ENCODE measurements at regions not wholly inside any gene's neighbourhood (a gene's known extent, or its start where the extent isn't known, plus 50 kb on each side); places are given as distances from the start of the nearest gene placed in this dataset.
"Not testable (repeated sequence)": the region's sequence is repeated elsewhere in the genome, so short reads cannot be mapped to it uniquely, and the experiment has no call there.

DNA sequence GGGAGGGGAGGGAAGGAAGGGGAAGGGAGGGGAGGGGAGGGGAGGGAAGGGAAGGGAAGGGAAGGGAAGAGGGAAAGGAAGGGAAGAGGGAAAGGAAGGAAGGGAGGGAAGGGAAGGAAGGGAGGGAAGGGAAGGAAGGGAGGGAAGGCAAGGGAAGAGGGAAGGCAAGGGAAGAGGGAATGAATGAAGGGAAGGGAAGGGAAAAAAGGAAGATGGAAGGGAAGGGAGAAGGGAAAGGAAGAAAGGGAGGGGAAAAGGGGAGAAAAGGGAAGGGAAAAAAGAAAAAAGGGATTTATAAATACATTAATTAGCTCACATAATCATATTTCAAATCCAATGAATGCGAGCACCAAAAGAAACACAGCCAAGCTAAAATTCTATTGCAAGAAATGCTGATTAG is 202.9 kb upstream of the LRRTM4 start:
- no peak for DNase-seq

DNA sequence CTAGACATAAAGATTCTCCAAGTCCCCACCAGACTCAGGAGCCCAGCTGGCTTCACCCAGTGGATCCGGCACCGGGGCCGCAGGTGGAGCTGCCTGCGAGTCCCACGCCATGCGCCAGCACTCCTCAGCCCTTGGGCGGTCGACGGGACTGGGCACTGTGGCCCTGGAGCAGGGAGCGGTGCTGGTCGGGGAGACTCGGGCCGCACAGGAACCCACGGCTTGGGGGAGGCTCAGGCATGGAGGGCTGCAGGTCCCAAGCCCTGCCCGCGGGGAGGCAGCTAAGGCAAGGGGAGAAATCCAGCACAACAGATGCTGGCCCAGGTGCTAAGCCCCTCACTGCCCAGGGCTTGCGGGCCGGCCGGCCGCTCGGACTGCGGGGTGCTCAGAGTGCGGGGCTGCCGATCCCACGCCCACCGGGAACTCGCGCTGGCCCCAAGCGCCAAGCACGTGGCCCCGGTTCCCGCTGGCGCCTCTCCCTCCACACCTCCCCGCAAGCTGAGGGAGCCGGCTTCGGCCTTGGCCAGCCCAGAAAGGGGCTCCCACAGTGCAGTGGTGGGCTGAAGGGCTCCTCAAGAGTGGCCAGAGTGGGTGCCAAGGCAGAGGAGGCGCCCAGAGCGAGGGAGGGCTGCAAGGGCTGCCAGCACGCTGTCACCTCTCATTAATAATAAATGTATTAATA is 212.6 kb upstream of the LRRTM4 start:
- not testable (repeated sequence) for DNase-seq

DNA sequence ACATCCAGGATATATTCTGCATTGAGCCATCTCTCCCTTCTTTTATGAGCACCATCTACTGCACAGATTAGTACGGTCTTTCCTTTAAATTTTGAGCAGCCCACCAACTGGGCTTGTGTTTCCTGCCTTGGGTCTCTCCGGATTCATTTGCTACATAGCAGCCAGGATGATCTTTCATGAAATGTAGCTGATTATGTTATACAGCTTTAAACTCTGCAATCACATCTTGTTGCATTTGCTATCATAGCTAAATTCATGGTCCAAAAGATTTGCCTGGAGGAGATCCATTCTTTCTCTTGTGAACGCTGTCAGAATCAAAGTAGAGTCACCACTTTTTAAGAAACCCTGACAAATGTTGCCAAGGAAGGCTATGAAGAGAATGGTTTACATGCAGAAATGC is 215.1 kb upstream of the LRRTM4 start:
- no peak for DNase-seq

DNA sequence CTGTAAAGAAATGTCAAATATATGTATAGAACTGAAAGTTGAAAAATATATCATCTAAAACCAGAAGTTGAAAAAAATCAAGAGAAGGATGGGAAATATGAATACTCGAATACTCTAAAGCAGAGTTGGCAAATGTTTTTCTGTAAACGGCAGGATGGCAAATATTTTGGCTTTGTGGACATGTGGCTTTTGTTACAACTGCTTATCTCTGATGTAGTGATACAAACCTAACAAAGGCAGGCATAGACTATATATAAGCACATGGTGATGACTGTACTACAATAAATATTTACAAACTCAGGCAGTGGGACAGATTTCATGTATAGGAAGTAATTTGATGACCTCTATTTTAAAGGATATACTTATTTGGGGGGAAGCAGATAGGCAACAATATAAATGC is 224.6 kb upstream of the LRRTM4 start:
- DNase-seq, result no peak

DNA sequence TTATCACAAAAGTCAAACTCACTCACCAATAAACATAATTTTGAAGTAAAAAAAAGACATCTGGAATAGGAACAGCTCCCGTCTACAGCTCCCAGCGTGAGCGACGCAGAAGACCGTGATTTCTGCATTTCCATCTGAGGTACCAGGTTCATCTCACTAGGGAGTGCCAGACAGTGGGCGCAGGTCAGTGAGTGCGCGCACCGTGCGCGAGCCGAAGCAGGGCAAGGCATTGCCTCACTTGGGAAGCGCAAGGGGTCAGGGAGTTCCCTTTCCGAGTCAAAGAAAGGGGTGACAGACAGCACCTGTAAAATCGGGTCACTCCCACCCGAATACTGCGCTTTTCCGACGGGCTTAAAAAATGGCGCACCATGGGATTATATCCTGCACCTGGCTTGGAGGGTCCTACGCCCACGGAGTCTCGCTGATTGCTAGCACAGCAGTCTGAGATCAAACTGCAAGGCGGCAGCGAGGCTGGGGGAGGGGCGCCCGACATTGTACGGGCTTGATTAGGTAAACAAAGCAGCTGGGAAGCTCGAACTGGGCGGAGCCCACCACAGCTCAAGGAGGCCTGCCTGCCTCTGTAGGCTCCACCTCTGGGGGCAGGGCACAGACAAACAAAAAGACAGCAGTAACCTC is 231.7 kb upstream of the LRRTM4 start:
- DNase-seq, result not testable (repeated sequence)

DNA sequence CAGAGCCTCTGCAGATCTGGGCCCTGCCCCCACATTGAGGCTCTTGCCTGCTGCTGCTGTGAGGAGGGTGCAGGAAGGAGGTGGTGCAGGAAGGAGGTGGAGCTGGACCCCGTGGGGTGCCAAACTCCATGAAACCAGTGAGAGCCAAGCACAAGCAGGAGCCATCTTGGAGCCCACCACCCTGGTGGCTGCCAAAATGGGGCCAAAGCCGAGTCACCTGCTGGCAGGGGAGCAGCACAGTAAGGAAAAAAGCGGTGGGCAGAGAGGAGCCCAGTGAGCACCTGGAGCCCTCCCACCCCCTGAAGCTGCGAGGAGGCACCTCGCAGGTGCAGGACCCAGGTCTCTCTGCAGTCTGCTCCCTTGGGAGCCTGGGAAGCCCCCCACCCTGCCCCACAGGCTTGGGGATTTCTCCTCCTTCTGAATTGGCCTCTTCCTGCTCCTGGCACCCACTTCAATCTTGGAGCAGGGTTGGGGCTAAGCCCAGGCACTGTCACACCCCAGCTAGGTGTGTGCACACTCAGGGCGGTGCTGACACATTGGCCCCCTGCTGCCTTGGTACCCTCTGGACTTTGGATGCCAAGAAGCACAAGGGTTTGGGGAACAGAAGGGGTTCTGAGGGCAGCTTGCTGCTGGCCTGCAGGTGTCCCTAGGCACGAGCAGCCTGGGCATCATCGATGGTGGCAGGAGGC is 245.4 kb upstream of the LRRTM4 start:
- no peak for DNase-seq

DNA sequence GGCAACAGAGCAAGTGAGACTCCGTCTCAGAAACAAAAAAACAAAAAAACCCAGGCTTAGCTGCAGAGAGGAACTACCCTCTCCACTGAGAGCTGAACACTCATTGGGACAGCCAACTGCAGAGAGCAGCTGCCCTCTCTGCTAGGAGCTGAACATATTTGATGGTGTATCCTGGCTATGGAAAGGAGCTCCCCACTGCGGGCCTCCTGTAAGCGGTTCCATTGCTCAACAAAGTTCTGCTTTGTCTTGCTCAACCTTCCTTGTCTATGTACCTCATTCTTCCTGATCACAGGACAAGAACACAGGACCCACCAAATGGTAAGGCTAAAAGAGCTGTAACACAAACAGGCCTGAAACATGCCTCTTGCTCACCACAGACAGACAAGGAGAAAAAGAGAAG is 246.3 kb upstream of the LRRTM4 start:
- DNase-seq, result no peak

DNA sequence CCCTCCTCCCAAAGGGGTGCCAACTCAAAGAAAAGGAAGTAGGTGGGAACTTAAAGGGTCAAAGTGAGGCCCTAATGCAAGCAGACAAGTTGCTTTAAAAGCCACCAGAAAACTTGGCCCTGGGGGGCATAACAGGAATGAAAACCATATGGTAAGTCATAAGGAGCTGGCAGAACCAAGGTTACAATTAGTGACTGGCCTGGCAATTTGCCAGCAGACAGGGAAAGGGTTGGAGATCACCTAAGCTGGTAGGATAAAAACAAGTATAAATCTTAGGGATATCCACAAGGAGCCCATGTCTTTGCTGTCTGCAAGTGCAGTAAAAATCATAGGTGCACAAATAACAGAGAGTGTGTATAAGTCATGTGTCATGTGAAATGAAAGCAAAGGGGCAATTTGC is 256.7 kb upstream of the LRRTM4 start:
- DNase-seq, result no peak

DNA sequence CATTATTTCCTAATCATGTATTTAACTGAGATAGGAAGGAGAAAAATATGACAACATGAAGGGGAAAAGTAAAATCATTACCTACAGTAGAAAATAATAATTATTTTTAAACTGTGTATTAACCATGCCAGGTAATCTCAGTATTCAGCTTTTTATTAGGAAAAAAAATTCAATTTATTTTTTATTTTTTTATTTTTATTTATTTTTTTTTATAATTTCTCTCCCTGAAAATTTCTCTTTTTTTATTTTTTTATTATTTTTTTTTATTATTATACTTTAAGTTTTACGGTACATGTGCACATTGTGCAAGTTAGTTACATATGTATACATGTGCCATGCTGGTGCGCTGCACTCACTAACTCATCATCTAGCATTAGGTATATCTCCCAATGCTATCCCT is 271.3 kb upstream of the LRRTM4 start:
- DNase-seq, result not testable (repeated sequence)

DNA sequence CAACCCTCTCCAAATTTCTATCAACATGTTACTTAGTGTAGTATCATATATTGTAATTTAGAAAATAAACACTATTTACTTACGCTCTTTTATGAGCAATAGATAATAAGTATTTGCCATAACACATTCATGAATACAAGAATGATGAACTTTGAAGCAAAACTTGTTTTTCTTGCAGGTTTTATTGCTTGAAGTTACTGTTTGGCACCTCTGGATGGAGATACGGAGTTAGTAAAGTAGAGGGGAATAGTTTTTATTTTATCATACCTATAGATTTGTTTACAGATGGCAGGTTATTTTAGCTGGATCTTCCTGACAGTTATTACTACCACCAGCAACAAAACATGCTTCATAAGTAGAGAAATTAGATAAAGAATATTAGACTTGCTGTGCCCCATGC is 274.2 kb upstream of the LRRTM4 start:
- DNase-seq, result no peak

DNA sequence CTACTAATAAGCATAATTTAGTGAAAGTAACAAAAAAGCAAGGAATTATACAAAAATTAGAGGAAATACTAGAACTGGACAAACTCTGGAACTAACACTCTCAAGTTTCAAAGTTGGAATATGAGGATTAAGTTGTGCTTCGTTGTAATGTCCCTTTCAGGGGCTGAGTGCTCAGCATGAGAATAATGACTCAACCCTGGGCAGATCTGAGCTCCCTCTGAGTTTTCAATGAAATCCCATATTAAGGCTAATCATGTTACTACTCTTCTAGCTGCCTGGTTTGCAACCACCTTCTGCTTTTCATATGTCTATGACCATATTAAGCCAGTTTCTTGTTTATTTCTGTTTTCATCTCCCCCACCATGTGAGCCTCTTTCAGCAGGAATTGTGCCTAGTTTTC is 274.9 kb upstream of the LRRTM4 start:
- DNase-seq, result no peak

DNA sequence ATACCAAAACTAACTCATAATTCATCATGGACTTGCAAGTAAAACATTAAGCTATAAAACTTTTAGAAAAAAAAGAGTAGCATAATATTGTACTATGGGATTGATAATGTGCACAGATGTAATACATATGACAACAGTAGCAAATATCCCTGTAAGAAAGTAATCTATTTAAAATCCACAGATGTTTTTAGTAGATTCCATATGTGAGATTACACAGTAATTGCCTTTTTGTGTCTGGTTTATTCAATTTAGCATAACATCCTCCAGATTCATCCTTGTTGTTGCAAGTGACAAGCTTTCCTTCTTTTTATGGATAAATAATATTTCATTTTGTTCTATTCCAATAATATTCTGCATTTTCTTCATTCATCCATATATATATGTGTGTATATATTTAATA is 278.2 kb upstream of the LRRTM4 start:
- DNase-seq, result no peak

DNA sequence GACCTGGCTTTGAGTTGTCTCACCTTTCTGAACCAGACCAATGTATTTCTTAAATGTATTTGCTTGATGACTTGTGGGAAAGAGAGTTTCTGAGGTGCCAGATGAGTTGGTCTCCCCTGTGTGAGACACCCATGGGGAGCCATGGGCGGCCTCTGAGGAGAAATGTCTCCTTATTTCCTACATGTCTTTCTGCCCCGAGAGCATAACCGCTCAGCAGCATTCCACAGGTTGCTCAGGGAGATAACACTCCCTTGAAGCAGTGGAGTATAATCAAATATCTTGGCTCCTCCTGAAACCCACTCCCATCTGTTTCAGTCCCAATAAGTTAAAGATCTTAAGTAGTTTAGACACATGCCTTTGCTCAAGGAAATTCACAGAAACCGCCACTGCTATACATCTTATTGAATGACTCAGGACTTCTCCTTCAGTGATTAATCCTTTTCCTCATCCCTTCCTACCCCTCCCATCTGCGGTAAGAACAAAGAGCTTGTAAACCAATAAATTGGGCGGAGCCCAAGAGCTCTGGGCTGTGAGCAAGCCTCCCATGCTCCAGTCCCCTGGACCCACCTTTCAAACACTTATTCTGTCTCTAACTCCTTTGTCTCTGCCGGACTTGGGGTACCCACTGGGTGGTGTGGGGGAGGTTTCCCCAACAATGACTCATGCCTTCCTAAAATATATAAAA is 285.5 kb upstream of the LRRTM4 start:
- no peak for DNase-seq

DNA sequence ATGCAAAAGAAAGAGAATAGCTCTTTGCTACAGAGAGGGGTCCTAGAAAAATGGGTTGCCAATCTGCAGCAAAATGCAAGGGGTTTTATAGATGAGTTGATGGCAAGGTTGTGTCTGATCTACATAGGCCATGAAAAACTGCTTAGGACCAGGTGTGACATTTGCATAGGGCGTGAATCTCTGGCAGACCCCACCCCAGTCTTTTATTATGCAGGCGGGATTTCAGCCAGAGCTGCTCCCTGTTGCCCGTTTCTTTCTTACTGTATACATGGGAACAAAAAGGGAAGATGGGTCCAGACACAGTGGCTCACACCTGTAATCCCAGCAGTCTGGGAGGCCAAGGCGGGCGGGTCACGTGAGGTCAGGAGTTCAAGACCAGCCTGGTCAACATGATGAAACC is 286.4 kb upstream of the LRRTM4 start:
- DNase-seq, result no peak

DNA sequence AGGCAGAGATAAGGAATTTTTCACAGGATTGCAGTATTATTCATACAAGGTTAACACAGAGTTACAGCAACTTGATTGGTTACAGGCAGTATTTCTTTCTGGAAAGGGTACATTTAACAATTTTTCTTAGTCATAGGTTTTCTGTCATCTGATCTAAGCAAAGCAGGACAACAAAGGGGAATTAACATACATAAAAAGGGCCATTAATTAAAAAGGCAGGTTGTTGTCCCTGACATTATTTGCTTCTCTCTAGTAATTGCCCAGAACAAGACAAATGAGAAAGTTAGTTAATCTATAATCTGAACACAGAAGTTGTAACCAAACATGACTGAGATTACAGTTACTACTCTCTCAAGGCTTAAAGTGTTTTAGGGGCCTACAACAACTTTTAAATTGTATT is 291.4 kb upstream of the LRRTM4 start:
- DNase-seq, result no peak

DNA sequence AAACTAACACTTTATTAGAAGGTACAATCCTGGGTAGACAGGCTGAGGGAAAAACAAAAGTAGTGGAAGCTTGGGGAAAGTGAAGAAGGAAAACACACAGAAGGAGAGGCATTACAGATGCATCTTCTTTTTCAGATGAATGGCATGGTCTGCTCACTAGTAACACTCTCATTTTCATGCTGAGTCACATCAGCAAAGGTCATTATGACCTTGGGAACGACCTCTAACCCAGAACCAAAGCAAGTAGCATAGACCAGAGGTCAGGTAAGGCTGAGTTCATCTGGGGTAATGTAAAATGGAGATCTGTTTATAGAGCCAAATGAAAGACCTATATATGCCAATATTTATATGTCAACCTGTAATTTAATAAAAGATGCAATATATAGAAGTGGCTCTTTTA is 294.4 kb upstream of the LRRTM4 start:
- no peak for DNase-seq

DNA sequence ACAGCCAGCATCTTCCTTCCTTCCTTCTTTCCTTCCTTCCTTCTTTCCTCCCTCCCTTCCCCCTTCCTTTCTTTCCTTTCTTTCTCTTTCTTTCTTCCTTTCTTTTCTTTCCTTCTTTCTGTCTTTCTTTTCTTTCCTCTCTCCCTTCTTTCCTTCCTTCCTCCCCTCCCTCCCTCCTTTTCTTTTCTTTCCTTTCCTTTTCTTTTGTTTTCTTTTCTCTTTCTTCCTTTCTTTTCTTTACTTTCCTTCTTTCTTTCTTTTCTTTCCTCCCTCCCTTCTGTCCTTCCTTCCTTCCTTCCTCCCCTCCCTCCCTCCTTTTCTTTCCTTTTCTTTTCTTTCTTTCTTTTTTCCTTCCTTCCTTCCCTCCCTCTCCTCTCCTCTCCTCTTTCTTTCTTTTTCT is 296.0 kb upstream of the LRRTM4 start:
- DNase-seq, result no peak

DNA sequence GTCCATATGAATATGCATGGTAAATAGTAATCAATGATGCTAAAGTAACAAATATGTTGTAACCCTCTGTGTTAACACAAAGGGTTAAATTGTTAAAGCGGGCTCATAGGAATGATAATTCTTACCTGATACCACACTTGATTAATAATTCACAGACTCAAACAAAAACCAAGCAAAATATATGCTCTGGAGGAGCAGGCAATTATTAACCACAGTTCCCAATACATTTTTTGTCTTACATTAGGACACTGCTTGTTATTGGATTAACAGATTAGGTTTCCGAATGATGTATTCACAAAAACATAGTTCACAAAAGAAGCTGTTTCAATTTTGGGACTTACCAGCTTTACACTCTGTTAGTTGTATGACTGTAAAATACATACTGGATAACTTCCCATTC is 300.9 kb upstream of the LRRTM4 start:
- DNase-seq, result no peak

DNA sequence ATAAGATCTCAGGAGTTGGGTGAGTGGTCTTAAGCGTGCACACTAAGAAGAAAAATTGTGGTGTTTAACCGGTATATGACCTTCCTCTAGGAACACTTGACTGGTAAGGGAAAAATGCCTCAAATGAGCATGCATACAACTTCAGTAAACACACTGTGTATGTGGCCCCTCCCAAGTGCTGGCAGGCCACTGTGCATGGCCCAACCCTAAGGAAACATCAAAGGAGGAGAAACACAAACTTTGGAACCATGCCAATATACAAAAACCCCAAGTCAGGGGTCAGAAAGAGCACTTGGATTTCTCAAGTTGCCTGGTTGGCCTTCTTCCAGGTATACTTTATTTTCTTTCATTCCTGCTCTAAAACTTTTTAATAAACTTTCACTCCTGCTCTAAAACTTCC is 308.9 kb upstream of the LRRTM4 start:
- no peak for DNase-seq

DNA sequence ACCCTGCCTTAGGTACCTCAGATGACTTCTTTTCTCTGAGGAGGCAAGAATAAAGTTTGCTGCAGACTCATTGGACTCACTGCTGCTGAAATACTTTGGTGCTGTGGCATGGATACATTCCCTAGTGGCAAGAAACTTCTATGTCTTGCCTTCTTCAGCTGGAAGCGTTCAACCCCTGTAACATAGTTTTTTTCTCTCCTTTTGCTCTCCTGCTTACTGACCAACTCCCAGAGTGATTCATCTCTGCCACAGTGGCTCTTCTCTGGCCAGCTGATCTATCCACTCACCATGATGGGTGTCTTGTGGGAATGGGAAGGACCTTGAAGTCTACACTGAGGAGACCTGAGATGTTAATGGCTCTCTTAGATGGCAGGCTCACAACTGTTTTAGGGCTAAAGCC is 309.3 kb upstream of the LRRTM4 start:
- no peak for DNase-seq

DNA sequence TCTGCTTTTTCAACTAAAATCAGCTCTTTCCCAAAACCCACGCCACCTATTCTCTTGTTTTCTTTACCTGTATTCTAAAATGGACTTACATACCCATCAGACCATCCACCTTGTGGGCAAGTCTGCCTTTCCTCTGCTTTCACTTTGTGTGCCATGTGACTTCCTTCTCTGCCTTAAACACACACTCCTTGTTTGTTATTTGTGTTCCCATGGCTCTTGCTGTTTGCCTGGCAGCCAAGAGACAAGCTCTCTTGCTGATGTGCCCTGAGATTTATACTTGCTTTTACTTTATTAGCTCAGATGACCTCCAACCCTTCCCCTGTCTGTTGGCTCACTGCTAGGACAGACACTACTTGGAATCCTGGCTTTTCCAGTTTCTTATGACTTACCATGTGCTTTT is 309.7 kb upstream of the LRRTM4 start:
- no peak for DNase-seq

DNA sequence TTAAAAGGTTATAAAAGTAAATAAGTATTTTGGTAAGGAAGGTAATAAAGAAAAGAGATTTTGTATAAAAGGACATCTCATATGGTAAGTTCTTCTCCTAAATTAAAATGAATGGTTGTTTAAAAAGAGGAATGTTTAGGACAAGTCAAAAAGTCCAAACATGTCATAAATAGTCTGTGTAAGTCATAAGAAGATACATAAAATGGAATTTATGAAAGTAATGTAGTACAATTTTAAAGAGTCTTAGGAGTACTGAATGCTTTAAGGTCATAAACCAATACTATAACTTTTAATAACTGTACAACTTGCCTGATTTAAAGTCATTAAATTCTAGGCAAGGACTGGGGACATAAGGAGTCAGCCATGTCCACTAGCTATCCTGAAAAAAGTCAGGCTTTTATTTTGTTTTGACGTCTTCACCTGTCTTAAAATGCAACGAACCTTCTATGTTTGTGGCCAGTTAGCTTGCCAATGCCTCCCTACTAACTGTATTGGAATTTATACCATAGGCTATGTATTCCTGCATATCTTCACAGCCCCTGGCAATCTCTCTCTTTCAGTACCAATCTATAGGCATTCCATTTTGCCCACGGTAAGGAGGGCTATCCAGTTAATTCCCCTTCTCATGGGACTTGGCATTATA is 312.3 kb upstream of the LRRTM4 start:
- no peak for DNase-seq

DNA sequence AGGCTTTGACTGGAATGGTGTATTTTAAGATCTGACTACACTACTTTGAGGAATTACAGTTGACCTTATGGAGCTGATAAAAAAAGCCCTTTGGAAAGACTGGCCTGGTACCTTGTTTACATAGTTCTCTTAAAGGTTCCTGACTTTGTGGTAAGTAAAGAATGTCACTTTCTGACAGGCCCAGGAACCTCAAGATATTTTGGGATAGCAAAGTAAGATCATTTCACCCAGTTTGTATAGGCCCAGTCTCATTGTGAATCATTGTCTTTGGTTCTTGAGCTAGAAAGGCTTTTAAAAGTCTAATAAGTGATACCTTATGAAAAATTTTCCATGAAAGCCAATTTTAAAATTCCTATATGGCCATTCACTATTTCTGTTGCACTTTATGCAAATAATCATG is 316.3 kb upstream of the LRRTM4 start:
- DNase-seq, result no peak
